CD4-positive, alpha-beta T cell treated with Interleukin-15 for 4 hours (primary cell): ENCODE measurements at regions not wholly inside any gene's neighbourhood (a gene's known extent, or its start where the extent isn't known, plus 50 kb on each side); places are given as distances from the start of the nearest gene placed in this dataset.

ENCODE experiments used
- DNase-seq: peaks from one replicate; pipeline ENCODE4 v3.0.0-alpha.2; 2020; ENCODE audit warnings: low spot score

DNA sequence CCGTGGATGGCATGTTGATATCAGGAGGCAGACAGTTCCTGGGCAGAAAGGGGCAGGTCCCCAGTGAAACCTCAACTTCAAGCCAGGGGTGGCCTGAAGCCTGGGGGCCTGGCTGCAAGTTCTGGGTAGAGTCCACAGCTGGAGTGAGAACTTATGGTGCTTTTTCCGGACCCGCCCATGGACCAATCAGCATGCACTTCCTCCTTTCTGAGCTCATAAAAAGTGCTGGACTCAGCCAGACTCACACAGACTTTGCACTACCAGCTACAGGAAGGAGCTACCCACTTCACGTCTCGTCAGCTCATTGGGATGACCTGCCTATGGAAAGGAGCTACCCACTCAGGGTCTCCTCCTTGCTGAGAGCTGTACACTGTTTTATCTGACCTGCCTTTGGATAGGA is 183.1 kb upstream of the MC4R start:
- DNase-seq = no peak

DNA sequence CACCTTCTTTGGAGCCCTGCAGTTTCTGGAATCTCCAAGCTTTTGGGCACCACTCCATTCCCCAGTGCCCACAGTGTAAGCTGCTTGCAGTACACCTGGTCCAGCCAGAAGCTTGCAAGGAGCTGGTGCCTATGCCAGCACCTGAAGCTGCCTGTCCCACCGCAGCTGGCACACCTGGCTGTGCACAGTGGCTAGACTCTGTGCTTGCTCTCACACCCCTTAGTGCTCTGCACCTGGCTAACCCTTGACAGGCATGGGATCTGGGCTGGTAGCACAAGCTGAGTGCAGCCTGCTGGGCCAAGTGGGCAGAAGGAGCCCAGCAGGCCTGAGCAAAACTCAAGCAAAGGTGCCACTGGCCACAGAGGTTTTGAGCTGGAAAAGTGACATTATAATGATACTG is 183.8 kb upstream of the MC4R start:
- no peak for DNase-seq

DNA sequence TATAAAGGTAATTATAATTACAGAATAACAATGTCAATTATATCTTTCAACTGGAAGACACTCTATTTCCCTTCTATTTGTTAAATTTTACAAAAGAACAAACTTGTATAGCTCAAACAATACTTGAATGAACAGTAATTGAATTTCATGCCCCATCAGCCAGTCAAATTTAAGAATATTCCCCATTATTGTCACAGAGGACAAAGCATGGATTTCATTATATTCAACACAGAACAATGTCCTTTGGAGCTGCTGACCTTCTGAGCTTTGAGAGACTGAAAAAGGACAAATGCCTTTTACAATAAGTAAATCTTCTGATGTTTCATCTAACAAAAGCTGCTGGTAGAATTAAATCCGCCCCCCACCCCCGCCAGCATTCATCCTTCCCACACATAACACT is 187.5 kb upstream of the MC4R start:
- DNase-seq = no peak

DNA sequence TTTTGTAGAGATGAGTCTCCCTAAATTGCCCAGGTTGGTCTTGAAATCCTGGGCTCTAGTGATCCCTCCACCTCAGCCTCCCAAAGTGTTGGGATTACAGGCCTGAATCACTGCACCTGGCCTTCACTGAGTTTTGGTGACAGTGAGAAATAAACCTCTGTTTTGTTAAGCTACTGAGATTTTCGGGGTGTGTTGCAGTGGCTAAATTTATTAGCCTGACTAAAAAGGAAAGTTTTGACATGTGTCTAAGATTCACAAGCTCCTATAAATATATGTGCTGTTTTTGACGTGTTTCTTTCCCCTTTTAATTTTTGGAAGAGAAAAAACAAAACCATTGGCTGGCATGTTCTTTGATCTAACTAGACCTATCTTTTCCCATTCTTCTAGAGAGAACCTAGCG is 190.5 kb upstream of the MC4R start:
- DNase-seq = no peak

DNA sequence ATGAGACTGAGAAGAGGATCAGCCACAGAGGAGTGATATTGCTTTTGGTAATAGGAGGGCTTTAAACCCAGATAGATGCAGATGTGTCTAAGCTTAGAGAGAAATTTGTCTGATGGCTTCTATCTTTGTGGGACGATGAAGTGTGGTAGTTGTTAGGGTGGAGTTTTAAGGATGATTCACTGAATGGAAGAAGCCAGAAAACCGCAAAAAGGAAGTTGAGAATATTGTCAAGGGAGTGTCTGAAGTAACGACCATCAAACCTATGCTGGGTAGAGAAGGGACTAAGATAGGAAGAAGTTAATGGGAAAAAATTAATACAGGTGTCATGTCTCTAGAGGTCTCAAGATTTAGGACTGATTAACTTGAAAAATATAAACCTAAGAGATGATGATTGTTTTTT is 195.6 kb upstream of the MC4R start:
- no peak for DNase-seq

DNA sequence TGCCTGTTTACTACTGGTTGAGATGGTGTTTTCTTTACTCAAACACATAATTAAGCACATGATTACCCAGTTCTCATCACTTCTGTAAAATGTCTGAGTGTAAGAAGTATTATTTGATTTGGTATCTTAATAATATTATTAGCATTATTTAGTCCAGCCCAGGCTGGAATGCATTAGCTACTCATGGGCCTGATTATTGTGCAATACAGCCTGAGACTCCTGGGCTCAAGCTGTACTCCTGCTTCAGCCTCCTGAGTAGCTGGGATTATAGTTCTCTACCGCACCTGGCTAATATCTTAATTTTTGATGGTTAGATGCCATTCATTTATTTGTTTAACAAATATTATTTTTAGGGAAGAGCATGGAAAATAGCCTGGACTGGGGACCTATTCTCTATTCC is 197.6 kb upstream of the MC4R start:
- DNase-seq = no peak

DNA sequence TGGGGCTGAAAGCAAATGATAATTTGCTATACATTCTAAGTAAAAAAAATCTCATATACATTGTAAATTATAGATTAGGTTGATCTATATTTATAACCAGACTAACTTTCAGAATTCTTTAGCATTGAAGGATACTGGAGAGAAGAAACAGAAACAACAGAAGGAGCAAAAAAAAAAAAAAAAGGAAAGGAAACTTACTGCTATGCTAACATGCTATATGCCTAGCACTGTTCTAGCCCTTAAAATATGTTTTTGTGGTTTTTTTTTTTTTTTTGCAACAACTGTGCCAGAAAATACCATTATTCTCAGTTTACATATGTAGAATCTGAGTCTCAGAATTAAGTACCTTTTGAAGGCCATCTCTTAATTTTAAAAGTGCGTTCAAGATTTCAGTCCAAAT is 204.9 kb upstream of the MC4R start:
- DNase-seq = no peak

DNA sequence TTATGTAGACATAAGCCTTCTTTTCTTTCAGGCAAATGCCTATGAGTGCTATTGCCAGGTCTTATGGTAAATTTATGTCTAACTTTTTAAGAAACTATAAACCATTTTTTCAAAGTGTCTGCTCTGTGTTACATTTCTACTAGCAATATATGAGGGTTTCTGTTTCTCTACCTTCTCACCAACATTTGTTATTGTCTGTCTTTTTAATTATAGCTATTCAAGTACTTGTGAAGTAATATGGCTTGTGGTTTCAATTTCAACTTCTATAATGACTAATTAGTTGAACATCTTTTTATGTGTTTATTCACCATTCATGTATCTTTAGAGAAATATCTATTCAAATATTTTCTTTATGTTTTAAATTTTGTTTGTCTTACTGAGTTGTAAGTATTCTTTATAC is 213.1 kb upstream of the MC4R start:
- DNase-seq = no peak

DNA sequence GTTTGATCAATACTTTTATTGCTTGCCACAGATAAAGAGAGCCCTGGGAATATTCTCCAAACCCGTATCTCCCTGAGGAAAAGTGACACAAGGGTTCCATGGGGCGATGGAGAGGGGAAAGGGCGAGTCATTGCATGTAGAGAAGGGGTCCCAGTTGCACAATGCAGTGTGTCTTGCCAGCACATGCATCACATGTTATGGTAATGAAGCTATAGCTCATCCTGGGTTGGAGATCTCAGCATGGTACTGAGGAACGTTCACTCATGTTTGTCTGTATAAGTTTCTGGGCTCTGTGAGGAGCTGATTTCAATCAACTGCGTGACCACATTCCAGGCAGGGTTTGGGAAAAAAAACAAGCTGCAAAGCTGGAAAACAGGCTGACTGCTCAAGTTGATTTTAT is 220.7 kb upstream of the MC4R start:
- DNase-seq = no peak

DNA sequence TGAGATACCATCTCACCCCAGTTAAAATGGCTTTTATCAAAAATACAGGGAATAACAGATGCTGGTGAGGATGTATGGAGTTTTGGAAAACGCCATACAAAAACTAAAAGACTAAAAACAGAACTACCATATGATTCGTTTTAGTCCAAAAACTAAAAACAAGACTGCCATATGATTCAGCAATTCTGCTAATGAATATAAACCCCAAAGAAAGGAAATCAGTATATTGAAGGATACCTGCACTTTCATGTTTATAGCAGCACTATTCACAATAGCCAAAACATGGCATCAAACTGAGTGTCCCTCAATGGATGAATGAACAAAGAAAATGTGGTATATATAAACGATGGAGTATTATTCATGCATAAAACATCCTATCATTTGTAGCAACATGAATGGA is 224.4 kb upstream of the MC4R start:
- DNase-seq = no peak

DNA sequence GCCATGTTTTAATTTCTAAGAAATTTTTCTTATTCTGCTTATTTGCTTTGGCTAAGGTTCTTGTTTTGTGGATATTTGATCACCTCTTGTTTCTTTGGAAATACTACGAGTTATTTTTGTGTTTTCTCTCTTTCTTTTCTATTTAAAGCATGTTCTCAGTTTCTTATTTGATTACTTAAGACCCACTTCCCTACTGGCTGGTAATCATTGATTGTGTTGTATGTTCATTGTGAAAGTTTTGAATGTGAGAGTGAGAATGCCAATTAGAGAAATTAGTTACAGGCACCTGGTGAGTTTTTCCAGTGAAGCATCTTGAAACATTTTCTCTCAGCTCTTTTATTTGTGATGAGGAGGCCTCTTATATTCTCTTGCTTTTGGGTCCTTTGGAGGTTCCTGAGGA is 226.7 kb upstream of the MC4R start:
- DNase-seq = no peak

DNA sequence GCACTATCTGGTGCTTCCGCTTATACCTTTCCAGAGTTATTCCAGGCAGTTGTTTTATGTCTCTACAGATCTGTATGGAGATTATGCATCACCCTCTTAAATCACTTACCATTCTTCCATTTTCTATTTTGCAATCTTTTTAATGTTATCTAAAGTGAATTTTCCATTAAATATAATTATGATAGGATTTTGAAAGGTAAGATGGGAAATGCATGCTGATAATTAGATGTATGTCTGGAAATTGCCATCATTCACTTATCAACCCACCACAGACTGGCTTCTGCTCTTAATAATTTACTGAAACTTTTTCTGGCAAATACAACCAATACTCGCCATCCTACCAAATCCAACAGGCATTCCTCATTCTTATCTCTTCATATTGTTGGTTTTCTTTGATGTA is 227.4 kb upstream of the MC4R start:
- no peak for DNase-seq

DNA sequence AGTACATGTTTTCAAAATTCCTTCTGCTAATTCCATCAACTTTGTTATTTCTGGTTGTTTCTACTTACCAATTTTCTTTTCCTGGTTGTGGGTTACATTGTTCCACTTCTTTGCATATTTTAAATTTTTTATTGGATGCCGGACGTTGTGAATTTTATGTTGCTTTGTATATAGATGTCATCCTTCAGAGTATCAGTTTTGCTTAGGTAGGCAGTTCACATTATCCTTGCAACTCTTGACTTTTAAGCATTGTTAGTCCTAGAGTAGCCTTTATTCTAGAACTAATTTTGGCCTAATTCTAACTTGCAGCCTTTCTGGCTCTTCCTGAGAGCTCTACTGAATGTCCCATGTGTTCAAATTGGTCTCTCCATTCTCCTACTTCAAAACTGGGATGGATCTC is 228.7 kb upstream of the MC4R start:
- DNase-seq = no peak

DNA sequence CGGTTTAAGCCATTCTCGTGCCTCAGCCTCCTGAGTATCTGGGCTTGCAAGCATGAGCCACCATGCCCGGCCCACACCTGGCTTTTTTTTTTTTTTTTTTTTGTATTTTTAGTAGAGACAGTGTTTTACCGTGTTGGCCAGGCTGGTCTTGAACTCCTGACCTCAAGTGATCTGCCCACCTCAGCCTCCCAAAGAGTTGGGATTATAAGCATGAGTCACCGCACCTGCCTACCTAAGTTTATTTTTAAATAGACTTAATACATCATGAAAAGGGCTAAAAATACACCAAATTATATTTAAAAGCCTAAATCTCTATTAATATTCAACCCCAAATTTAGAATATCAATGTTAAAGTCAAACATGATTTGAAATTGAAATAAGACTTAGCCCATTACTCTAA is 250.8 kb upstream of the MC4R start:
- no peak for DNase-seq

DNA sequence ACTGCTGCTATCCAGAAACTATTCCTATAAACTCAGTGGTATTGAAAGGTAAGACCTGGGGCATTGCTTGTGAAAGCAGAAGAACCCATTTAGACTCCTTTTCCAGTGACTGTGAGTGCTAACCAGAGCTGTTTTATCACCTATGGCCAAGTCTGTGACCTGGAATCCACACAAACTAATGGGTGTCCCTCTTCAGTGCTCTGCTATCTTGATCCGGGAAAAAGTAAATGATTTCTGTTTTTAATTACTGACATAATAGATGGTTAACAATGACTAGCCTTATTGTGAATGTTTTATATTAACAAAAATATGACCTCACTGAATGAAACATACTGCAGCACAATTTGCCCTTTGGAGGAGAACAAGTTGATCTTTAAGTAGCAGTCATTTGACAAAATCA is 251.6 kb upstream of the MC4R start:
- no peak for DNase-seq

DNA sequence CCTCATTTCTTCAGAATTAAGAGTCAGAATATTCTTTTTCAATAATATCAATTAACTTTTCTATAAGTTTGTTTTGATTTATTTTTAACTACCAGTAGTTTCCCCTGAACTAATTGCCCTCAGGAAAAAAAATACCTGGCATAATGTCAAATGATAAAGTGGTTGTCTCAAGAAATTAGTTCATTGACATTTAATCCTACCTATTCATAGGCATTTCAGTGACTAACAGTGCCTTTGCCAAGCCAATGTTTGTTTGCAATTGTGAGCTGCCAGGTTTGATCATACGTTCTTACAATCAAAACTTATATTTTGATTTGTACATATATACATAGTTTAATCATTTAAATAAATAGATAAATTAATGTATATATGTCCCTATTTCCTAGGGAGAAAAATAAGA is 267.3 kb upstream of the MC4R start:
- DNase-seq = no peak

DNA sequence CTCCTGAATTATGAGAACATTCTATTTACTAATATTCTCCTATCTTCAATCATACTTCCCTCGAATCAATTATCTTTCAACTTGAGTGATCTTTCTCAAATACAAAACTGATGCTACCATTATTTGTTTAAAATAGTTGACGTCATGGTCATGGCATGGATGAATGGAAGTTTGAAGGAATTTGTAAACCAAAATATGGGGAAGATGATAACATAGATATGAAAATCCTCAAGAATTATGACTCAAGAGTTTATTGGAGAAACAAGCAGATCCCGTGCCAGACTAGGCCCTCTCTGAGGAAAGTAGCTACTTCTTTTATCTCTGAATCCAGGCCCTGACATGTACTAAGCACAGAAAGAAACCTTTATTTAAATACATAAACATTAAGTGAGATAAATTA is 270.4 kb upstream of the MC4R start:
- no peak for DNase-seq

DNA sequence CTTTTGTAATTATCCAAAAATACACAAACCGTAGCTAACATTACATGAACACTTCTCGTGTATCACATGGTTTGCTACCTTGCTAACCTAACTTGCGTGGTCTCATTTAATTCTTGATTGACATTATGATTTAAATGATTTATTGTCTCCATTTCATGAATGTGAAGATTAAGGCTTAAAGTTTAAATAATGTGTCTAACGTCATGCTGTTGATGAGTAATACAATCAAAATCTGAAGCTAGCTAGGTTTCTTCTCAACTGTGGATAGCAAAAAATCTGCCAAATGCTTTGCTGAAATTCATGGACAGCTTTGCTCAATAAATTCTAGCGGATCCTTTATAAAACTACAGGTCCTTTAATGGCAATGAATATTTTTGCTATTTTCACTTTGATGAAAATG is 274.1 kb upstream of the MC4R start:
- DNase-seq = no peak

DNA sequence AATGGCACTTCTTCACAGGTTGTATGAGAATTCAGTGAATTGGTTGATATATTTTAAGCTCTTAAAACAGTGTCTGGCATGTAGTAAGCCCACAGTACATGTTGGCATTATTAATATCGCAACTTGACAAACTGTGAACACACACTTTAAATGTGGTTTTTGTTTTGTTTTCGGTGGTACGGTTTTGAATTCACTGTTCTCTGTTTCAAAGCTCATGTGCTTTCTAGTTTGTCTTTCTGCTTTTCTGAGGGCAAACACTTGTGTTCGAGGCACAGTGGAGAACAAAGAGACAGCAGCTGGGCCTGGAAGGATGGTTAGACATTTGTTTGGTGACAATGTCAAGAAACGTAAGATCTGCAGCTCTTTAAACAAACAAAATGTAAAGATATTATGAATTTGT is 276.5 kb upstream of the MC4R start:
- no peak for DNase-seq

DNA sequence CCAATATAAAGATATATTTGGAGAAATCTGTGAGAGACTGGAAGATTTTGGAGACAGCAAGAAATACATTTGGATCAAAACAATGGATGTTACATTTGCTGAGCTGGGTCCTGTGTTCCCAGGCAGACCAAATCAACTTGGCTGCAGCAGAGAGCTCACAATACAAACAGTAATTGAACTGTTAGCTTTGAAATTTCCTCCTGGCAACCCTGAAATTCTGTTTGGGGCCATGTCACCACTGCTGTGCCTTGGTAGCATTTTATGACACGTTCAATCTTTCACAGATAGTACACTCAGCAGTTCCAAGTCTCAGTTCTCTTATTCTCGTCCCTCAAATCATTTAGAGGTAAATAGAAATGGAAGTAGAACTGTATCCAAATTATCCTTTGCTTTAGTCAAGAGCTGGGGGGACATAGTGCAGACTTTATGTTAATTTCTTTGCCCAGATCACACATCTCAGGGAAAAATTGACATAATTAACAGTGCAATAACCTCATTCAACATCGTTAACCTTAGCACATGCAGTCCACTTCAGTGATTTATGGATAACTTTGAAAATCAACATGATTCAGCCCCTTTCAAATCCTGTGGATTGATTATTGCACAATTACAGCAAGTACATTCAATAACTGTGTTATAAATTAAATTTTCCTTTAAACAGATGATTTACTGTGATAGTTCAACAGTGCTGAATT is 277.4 kb upstream of the MC4R start:
- no peak for DNase-seq

DNA sequence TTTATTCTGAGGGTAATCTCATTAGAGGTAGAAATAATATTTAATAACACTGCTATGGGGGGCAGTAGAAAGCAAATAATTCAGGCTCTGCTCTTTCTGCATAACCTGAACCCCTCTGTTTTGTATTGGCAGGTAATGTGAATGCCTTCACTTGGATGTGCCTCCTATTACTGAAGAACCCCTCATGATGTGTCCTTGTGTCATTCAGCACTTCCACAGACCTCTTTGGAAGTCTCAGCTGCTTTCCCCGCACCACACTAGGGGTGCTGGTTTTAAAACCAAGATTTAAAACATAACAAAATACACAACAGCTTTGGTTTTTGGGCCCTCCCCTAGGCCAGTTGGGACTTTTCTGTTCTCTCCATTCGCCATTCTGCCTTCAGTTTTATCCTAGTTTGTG is 281.7 kb upstream of the MC4R start:
- DNase-seq = no peak

DNA sequence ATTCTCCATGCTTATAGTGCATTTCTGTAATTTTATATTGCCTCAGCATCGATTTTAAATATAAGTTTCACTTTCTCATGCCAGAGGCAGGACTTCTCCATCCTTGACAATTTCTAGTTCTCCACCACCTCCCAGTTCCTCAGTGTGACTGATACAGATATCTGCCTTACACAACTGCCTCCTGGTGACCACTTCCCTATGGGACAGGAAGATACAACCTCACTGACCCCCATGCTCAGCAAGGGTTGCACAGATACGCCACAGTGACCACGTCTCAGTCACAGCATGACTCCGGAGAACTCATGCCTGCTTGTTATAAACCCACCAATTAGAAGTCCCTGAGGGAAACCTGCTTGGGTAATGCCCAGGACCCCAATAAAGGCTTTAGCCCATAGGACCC is 284.0 kb upstream of the MC4R start:
- no peak for DNase-seq

DNA sequence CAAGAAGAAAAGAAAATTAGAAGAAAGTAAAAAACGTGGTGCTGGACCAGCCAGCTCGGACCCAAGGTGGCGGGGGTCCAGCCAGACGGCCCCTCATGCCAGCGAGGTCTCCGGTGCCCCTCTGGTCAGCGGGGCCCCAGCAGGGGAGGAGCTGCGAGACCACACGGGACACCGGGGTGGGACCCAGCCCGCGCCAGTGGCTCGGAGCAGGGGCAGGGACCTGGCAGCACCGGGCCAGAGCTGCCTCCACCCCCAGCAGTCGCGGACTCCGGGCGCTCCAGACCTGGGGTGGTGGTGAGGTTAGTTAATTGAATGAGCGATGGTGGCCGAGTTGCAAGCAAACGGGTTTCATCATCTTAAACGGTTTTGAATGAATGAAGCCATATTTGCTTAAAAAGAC is 289.9 kb upstream of the MC4R start:
- DNase-seq = no peak

DNA sequence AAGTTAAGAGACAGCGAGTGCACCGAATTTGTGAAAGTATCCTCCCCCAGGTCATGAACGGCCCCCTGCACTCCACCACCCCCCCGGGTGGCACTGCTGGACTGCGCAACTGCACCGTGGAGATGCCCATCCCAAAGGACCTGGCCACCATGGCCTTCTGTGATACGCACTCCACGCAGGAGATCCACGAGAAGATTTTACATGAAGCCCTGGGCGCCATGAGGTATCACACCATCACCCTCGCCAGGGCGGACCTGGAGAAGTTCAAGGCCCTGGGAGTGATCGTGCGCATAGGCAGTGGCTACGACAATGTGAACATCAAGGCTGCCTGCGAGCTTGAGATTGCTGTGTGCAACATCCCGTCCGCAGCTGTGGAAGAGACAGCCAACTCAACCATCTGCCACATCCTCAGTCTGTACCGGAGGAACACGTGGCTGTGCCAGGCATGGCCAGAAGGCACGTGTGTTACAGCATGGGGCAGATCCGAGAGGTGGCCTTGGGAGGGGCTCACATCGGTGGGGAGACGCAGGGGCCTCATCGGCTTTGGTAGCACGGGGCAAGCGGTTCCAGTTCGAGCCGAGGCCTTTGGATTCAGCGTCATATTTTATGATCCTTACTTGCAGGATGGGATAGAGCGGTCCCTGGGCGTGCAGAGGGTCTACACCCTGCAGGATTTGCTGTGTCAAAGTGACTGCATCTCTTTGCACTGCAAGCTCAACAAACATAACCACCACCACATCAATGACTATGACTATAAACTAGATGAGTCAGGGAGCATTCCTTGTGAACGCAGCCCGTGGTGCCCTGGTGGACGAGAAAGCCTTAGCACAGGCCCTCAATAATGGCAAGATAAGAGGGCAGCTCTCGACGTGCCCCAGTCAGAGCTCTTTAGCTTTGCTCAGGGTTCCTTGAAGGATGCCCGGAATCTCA is 290.8 kb upstream of the MC4R start:
- no peak for DNase-seq
